NCI-H510A (cell line): ENCODE measurements at regions not wholly inside any gene's neighbourhood (a gene's known extent, or its start where the extent isn't known, plus 50 kb on each side); places are given as distances from the start of the nearest gene placed in this dataset.

Experiments
- DNase-seq: peaks from one replicate; lab custom pipeline; 2025; lab: John Stamatoyannopoulos, UW

- DNase-seq = no peak
These were observed 102.8 kb upstream of the F3 start for GRCh38 chr1:94644352-94644751.

- DNase-seq = no peak
These were observed 102.3 kb upstream of the F3 start for GRCh38 chr1:94643819-94644218.

DNA sequence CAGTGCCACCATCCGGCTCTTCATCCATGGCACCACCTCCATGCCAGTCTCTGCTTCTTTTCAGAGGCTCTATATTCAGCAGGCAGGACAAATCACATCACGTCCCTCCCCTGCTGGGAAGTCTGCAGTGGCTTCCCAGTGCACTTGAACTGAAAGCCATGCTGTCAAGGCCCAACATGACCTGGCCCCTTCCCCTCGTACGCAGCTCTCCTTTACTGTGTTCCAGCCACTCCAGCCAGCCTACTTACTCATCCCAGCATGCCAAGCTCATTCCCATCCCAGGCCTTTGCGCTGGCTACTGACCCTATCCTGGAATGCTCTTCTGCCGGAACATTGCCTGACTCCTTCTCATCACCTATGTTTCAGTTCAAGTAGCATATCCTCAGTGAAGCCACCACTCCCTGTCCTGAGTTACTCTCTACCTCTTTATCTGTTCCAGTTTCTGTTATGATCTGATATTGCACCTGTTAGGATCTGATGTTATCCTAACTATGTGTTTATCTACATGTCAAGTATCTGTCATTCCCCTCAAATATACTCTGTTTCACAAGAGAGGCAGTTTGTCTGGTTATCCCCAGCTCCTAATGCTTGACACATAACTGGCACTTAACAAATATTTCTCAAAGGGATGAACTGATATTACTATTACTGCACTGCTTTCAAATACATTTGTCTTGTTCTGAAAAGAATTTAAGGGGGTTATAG lies 101.2 kb upstream of the F3 start:
- no peak for DNase-seq

DNA sequence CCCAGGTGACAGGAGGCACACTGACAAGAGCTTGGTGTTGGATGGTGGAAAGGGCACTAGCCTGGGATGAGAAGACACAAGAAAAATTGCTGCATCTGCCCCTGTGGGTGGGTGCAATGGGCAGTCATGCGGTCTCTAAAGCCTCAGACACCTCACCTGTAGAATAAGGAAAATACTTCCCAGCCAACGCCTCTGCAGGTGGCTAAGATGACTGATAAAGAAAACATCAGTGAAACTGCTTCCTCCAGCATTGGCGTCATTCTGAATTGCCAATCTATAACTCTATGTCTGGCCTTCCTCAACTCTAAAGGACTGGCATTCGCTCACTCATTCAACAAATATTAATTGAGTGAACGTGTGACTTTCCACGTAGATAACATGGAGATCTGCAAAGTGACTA lies 100.4 kb upstream of the F3 start:
- no peak for DNase-seq

GRCh38 chr1:94640125-94640524 lies 98.6 kb upstream of the F3 start:
- DNase-seq = no peak

DNA sequence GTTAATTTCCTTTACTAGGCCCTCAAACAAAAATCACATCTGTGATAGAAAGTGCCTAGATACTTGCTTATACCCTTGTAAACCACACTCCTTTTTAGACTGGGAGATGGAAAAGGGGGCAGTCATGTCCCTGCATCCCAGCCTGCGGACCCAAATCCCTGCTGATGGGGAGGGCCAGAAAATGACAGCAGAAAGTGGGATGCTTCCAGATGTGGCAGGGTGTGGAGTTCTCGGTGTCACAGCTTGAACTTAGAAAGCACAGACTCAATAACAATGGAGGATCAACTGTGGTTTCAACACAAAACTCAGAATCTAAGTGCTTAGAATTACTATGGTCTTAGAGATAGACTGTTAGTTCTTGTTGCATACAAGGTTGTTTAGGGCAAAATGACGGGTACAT lies 95.6 kb upstream of the F3 start:
- DNase-seq = no peak

- DNase-seq = no peak
These were observed 95.1 kb upstream of the F3 start for GRCh38 chr1:94636624-94637023.

- no peak for DNase-seq
These were observed 94.5 kb upstream of the F3 start for GRCh38 chr1:94636100-94636499.

DNA sequence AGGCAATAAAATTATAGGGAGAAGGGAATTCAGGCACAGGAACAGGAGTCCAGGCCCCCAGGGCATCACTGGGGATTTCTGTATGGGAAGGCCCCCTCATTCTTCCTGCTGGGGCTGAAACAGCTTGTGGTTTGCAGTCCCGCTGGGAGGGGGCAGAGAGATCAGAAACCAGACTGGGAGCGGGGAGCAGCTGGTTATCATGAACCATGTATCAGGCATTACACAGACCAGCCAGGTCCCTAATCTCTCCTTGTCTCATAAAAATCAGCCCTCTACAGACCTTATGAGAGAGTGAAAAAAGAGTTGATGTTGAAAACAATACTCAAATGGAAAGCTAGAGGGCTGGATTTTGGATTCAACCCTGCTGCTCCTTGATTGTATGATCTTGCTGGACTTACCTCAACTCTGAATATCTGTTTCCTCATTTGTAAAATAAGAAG lies 93.4 kb upstream of the F3 start:
- no peak for DNase-seq

DNA sequence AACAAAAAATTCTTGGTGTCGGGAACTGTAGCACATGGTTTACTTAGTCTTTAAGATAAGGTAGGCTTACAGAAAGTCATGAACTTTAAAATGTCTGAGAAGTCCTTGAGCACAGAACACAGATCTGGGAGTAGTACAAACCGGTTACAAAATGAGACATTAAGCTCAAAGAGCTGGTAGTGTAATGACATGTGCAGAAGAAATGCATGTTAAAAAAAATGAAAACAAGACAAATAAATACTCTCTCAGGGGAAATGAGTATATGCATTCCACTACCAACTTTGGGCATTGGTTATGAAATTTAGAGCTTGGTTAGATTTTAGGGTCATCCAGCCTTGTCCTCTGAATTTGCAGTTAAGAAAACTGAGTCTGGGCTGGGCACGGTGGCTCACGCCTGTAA lies 91.5 kb upstream of the F3 start:
- no peak for DNase-seq

GRCh38 chr1:94629259-94630181 lies 88.0 kb upstream of the F3 start:
- no peak for DNase-seq

- DNase-seq = no peak
These were observed 86.9 kb upstream of the F3 start for GRCh38 chr1:94628499-94628843.

GRCh38 chr1:94627771-94628498 lies 86.4 kb upstream of the F3 start:
- no peak for DNase-seq

DNA sequence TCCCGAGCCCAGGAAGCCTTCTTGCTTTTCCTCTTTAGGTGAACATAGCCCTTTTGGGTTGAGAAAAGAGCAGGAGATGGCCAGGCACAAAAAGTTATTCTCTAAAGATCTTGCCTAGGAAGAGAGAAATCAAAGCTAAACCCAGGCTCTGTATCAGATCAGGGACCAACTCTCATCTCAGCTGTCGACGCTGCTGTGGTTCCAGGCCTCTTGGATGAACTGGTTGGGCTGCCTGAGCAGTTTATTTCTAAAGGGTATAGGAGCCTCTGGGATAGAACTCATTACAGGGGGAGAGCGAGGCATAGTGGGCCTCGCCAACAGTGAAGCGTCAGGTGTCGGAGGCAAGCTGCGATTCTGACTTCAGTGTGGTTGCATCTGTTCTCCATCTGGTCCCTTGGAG lies 82.6 kb upstream of the F3 start:
- DNase-seq = no peak

DNA sequence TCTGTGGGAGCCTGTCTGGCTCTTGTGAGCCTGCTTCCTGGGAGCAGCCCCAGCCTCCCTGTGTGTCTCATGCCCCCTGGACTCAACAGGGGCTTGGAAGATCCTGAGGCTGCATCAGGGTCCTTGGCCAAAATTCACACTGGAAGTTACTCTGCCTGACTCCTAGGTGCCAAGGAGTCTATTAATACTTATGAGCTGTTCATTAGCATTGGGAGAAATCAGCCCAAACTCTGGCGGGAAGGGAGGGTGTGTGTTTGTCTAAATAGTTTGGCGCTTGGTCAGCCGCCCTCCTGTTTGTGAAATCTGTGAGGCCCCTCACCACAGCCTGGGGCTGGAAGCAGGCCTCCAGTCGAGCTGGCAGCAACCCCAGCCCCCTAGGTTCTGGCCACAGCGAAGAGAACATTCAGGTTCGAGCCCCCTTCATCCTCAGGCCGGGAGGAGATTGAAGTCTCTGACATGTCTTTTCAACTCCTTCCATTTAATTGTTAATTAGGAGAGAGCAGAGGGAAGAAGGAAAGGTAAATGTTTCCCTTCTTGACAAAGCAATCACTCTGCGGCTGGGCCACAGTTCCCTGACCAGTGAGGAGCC lies 82.1 kb upstream of the F3 start:
- no peak for DNase-seq

GRCh38 chr1:94622757-94623156 lies 81.2 kb upstream of the F3 start:
- no peak for DNase-seq

DNA sequence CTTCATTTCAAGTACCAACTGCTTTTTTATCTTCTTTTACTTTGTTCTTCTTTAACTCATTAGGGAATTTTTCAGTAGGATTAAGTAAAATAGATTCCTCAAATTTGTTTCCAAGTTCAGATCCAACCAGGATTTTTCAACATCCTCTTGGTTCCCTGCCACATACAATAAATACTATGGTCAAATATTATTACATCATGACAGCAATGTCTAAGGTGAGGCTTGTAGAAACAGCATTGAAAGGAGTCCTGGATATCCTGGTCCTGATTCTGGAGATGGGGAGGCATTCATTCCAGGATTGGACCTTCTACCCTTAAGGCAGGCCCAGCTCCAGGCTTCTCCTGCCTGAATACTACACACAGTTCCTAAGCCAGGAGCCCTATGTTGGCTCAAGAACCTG lies 80.2 kb upstream of the F3 start:
- DNase-seq = no peak

DNA sequence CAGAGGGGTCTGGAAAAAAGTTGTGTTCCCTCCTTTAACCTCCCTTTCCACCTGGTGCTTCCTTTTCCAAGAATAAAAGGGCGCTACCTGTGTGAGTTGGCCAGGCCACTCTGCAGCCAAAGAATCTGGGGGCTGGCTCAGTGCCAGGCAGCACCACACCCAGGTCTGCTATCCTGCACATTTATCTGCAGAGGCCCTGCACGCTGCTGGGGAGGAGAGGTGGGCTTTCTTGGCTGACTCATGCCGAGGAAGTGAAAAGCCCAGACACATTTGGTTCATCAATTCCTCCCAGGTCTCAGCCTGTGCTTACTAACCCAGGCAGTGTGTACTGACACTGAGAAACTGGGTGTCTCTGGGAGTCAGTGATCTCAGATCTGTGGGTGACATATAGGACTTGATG lies 79.8 kb upstream of the F3 start:
- peak; percentile 21 for DNase-seq

- no peak for DNase-seq
These were observed 78.9 kb upstream of the F3 start for GRCh38 chr1:94620345-94621031.

DNA sequence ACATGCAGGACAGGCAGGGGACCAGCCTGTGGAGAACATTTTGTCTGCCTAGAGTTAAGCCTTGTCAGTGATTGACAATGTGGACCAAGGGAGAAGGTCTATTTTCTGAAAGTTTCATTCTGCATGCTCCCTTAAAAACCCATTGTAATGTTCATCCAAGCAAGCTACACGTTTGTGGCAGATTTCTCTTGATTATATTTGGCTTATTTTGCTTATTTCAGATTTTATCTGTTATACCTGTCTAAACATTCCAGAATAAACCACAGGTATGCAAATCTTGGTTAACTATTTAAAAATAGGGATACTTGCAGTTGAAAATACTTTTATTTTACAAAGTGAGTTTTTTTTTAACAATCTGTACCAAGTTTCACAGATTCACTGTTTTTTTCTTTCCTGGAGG lies 78.2 kb upstream of the F3 start:
- DNase-seq = no peak

DNA sequence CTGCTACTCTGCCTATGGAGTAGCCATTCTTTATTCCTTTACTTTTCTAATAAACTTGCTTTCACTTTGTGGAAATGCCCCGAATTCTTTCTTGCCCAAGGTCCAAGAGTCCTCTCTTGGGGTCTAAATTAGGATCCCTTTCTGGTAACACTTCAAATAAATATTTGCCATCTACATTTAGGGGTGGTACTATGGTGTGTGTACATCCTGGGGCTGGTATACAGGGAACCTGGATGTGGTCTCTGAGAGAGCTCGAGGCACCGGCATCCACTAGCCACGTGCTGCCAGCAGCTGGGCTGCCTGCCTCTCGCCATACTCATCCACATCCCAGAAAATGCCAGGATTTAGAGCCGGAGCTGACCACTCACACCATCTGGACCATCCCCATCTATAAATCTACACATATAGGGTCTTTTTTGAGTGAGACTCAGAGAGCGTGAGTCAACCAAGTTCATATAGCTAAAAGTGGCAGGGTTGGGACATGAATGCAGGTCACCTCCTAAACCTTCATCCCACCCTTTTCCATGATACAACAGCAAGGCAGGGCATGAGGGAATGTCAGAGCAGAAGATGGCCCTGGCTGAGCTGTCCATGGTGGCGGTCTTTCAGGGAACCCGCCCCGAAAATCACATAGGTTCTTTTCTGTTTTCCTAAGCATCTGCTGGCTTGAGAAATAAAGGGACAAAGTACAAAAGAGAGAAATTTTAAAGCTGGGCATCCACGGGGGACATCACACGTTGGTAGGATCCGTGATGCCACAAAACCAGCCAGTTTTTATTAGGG lies 76.6 kb upstream of the F3 start:
- no peak for DNase-seq
